H1 (cell line): ENCODE measurements at regions not wholly inside any gene's neighbourhood (a gene's known extent, or its start where the extent isn't known, plus 50 kb on each side); places are given as distances from the start of the nearest gene placed in this dataset.

Experiments used
- CTCF ChIA-PET: fragments of 300-600 bp; sonication (Branson Sonifier 250); formaldehyde crosslinking; loops from one replicate; lab custom pipeline; 2021; ENCODE audit not compliant: partially characterized antibody; lab: Charles Lee
- POLR2A ChIA-PET: fragments of 300-600 bp; sonication (Branson Sonifier 250); formaldehyde crosslinking; loops from one replicate; lab custom pipeline; 2021; ENCODE audit warnings: inconsistent platforms; ENCODE audit not compliant: partially characterized antibody; lab: Charles Lee
- DNase-seq, 2 experiments: peaks; one replicate each; pipeline versions ENCODE4 v3.0.0 to v3.0.0-alpha.2; 2010 to 2022; ENCODE audit warnings: low spot score in 2 of 2, low read depth in 1 of 2, mixed read lengths in 1 of 2
- FAIRE-seq: peaks from 2 replicates; lab custom pipeline; 2011; peaks lifted over from hg19 to GRCh38; lab: Jason Lieb, UNC
- H2AFZ ChIP-seq: 2 replicates; pipeline ENCODE4 v1.8.1; 2012; ENCODE audit warnings: low read length, inconsistent platforms
- H2AK5ac ChIP-seq: 2 replicates; pipeline ENCODE4 v1.6.1; 2013; ENCODE audit warnings: low read depth, low read length
- H2BK120ac ChIP-seq: replicated peaks from 2 replicates; pipeline ENCODE3; 2013; ENCODE audit warnings: low read depth, low read length, inconsistent platforms
- H2BK12ac ChIP-seq: 2 replicates; pipeline ENCODE4 v1.6.1; 2013; ENCODE audit warnings: low read depth, low read length
- H2BK15ac ChIP-seq: 2 replicates; pipeline ENCODE4 v1.6.1; 2013; ENCODE audit warnings: low read length
- H2BK20ac ChIP-seq: 2 replicates; pipeline ENCODE4 v1.6.1; 2013; ENCODE audit warnings: low read length
- H2BK5ac ChIP-seq: 2 replicates; pipeline ENCODE4 v1.6.1; 2013; ENCODE audit warnings: low read depth, low read length
- H3K14ac ChIP-seq: 2 replicates; pipeline ENCODE4 v1.6.1; 2013; ENCODE audit warnings: inconsistent platforms; ENCODE audit not compliant: insufficient read length
- H3K18ac ChIP-seq: 2 replicates; pipeline ENCODE4 v1.6.1; 2013; ENCODE audit warnings: low read length; ENCODE audit errors: extremely low read depth
- H3K23ac ChIP-seq: 2 replicates; pipeline ENCODE4 v1.6.1; 2013; ENCODE audit warnings: inconsistent platforms; ENCODE audit not compliant: insufficient read length
- H3K23me2 ChIP-seq: 2 replicates; pipeline ENCODE4 v1.6.1; 2013; ENCODE audit warnings: low read depth, low read length
- H3K27ac ChIP-seq: 2 replicates; pipeline ENCODE4 v1.6.1; 2011; ENCODE audit warnings: low read depth, low read length, inconsistent platforms
- H3K27me3 ChIP-seq, 4 experiments: replicated peaks in 1 of 4; 1 replicate in 1 of 4; 2 replicates in 3 of 4; pipeline versions ENCODE4 v1.6.1 to v1.8.1; 2011 to 2013; ENCODE audit warnings: low read length in 3 of 4, mild to moderate bottlenecking in 3 of 4, inconsistent platforms in 2 of 4, mixed read lengths in 2 of 4, moderate library complexity in 1 of 4; ENCODE audit not compliant: control insufficient read depth in 3 of 4, insufficient read depth in 3 of 4; ENCODE audit errors: extremely low read depth in 1 of 4
- H3K36me3 ChIP-seq, 4 experiments: 2 replicates each; pipeline versions ENCODE4 v1.6.1 to v1.8.1; 2011 to 2013; ENCODE audit warnings: mild to moderate bottlenecking in 4 of 4, low read length in 3 of 4, moderate library complexity in 2 of 4, control low read depth in 1 of 4, inconsistent platforms in 1 of 4; ENCODE audit not compliant: insufficient read depth in 4 of 4, control insufficient read depth in 2 of 4
- H3K4ac ChIP-seq: replicated peaks from 2 replicates; pipeline ENCODE3; 2013; ENCODE audit warnings: low read length, low read depth, mixed read lengths, inconsistent platforms; ENCODE audit not compliant: insufficient read length
- H3K4me1 ChIP-seq, 4 experiments: replicated peaks in 1 of 4; 1 replicate in 1 of 4; 2 replicates in 3 of 4; pipeline versions ENCODE4 v1.6.1 to v1.8.1; 2011 to 2013; ENCODE audit warnings: low read length in 3 of 4, inconsistent platforms in 2 of 4, mixed read lengths in 1 of 4; ENCODE audit not compliant: insufficient read depth in 4 of 4, control insufficient read depth in 3 of 4
- H3K4me2 ChIP-seq, 2 experiments: 2 replicates each; pipeline versions ENCODE4 v1.6.1 to v1.8.1; 2011 to 2013; ENCODE audit warnings: low read depth in 2 of 2, low read length in 2 of 2, control low read depth in 1 of 2, inconsistent platforms in 1 of 2, mild to moderate bottlenecking in 1 of 2; ENCODE audit not compliant: insufficient read depth in 1 of 2
- H3K4me3 ChIP-seq, 4 experiments: fragments of 200-600, 300-600 bp in 1 of 4; sonication (generic), shearing (Covaris generic), sonication (Bioruptor Twin) in 1 of 4; 2 replicates each; pipeline versions ENCODE4 v1.5.1 to v1.8.1; 2011 to 2016; ENCODE audit warnings: low read length in 4 of 4, low read depth in 3 of 4, control low read depth in 2 of 4, inconsistent platforms in 2 of 4, mild to moderate bottlenecking in 2 of 4, mixed read lengths in 1 of 4, moderate library complexity in 1 of 4; ENCODE audit not compliant: insufficient read depth in 2 of 4; ENCODE audit errors: extremely low read depth in 1 of 4
- H3K56ac ChIP-seq: replicated peaks from 2 replicates; pipeline ENCODE3; 2013; ENCODE audit warnings: low read depth, mild to moderate bottlenecking, mixed read lengths, low read length, inconsistent platforms; ENCODE audit not compliant: insufficient read length
- H3K79me1 ChIP-seq: 2 replicates; pipeline ENCODE4 v1.6.1; 2013; ENCODE audit warnings: low read depth, low read length, control low read depth
- H3K79me2 ChIP-seq, 2 experiments: 2 replicates each; pipeline versions ENCODE4 v1.6.1 to v1.8.1; 2012 to 2013; ENCODE audit warnings: low read length in 2 of 2, mild to moderate bottlenecking in 2 of 2, inconsistent platforms in 1 of 2; ENCODE audit not compliant: insufficient read depth in 2 of 2, control insufficient read depth in 1 of 2
- H3K9ac ChIP-seq, 4 experiments: replicated peaks in 1 of 4; 1 replicate in 1 of 4; 2 replicates in 3 of 4; pipeline versions ENCODE4 v1.6.1 to v1.8.1; 2011 to 2013; ENCODE audit warnings: low read depth in 3 of 4, low read length in 3 of 4, control low read depth in 2 of 4, mild to moderate bottlenecking in 2 of 4, moderate library complexity in 2 of 4, inconsistent platforms in 1 of 4; ENCODE audit errors: extremely low read depth in 1 of 4
- H3K9me3 ChIP-seq, 2 experiments: 2 replicates each; pipeline versions ENCODE4 v1.6.1 to v1.8.1; 2012 to 2013; ENCODE audit warnings: mild to moderate bottlenecking in 2 of 2, moderate library complexity in 2 of 2, control low read depth in 1 of 2, inconsistent platforms in 1 of 2, low read depth in 1 of 2, low read length in 1 of 2, mixed read lengths in 1 of 2; ENCODE audit not compliant: insufficient read depth in 2 of 2
- H4K20me1 ChIP-seq, 2 experiments: replicated peaks in 1 of 2; 2 replicates each; pipeline versions ENCODE3 to v1.8.1; 2011 to 2013; ENCODE audit warnings: inconsistent platforms in 2 of 2, low read length in 2 of 2, mild to moderate bottlenecking in 1 of 2; ENCODE audit not compliant: insufficient read depth in 2 of 2, control insufficient read depth in 1 of 2
- H4K5ac ChIP-seq: 2 replicates; pipeline ENCODE4 v1.6.1; 2013; ENCODE audit warnings: low read length, low read depth, mixed read lengths, inconsistent platforms; ENCODE audit not compliant: insufficient read length
- H4K8ac ChIP-seq: 2 replicates; pipeline ENCODE4 v1.8.0; 2013; ENCODE audit warnings: mild to moderate bottlenecking, moderate library complexity, low read length, inconsistent platforms; ENCODE audit not compliant: insufficient read depth; ENCODE audit errors: extremely low read depth
- H4K91ac ChIP-seq: replicated peaks from 2 replicates; pipeline ENCODE3; 2013; ENCODE audit warnings: low read length, mixed read lengths, inconsistent platforms; ENCODE audit not compliant: insufficient read length
- BRCA1 ChIP-seq: IDR thresholded peaks from 2 replicates; pipeline ENCODE4 v1.6.1; 2012; ENCODE audit warnings: low read depth, low read length, improper control_type of control experiment
- E2F6 ChIP-seq: IDR thresholded peaks from 2 replicates; pipeline ENCODE4 v1.6.1; 2012; ENCODE audit warnings: inconsistent platforms
- EGR1 ChIP-seq: IDR thresholded peaks from 2 replicates; pipeline ENCODE4 v1.6.1; 2011; ENCODE audit warnings: low read depth, low read length, borderline replicate concordance
- SUZ12 ChIP-seq: fragments of 200-600 bp; sonication (generic); IDR thresholded peaks from 2 replicates; pipeline ENCODE4 v1.6.1; 2012; ENCODE audit warnings: mild to moderate bottlenecking, inconsistent platforms, low read length, moderate library complexity, mixed read lengths
- WGBS, 2 experiments: shearing (Covaris generic) in 1 of 2; methylation state at CpG; one replicate each; pipeline versions ENCODE4 v1.1.6 to v1.1.7; 2013 to 2015; ENCODE audit warnings: low lambda C conversion rate in 2 of 2, mixed read lengths in 2 of 2, inconsistent platforms in 1 of 2, low coverage in 1 of 2, missing lambda C conversion rate in 1 of 2; ENCODE audit not compliant: insufficient replicate concordance in 2 of 2, insufficient coverage in 1 of 2, insufficient read length in 1 of 2; ENCODE audit errors: extremely low coverage in 1 of 2, missing lambda C conversion rate in 1 of 2; 5-methylcytosine and 5-hydroxymethylcytosine counted together

- no peaks in the 10 kb centered on the region for H3K27me3 ChIP-seq
- H3K4me2 ChIP-seq, result no peak overlapping the region
- H2AK5ac ChIP-seq, result no peak overlapping the region
- H3K23me2 ChIP-seq, result no peaks in the 10 kb centered on the region
- peaks cover 0 to 3% (median under 1%) of the 10 kb centered on the region in 4 experiments; a peak in 4 of 7 replicates for H3K4me1 ChIP-seq
- H2BK15ac ChIP-seq, result no peak overlapping the region
- no peak overlapping the region for H3K4me3 ChIP-seq
- ChIA-PET POLR2A (no interaction called here), CTCF (interaction anchor here (1.0 kb wide), 1 partner anchor 491 kb away, joined by 3 read pairs; no protein-coding TSS in a partner anchor)
- H3K9ac ChIP-seq, result no peak overlapping the region
- H2BK12ac ChIP-seq, result no peak overlapping the region
- H3K23ac ChIP-seq, result no peak overlapping the region
- H3K56ac ChIP-seq, result no peak overlapping the region
- no peaks in the 10 kb centered on the region for H3K79me2 ChIP-seq
- TF ChIP-seq BRCA1 (no peak), SUZ12 (no peak), E2F6 (no peak), EGR1 (no peak)
- H3K4ac ChIP-seq, result no peak overlapping the region
- no peaks in the 10 kb centered on the region for H3K79me1 ChIP-seq
- H2BK5ac ChIP-seq, result no peak overlapping the region
- H2AFZ ChIP-seq, result no peak overlapping the region
- H3K9me3 ChIP-seq, result 0 out of 4 replicates have a peak, but pooled peaks cover 1 to 4% of the 10 kb centered on the region in 2 experiments
- H2BK120ac ChIP-seq, result no peak overlapping the region
- H4K5ac ChIP-seq, result no peak overlapping the region
- H3K36me3 ChIP-seq, result no peaks in the 10 kb centered on the region
- DNase-seq (no peak), FAIRE-seq (no peak)
- no peak overlapping the region for H3K18ac ChIP-seq
- no peak overlapping the region for H3K27ac ChIP-seq
- no peaks in the 10 kb centered on the region for H4K20me1 ChIP-seq
- H4K91ac ChIP-seq, result no peak overlapping the region
- H3K14ac ChIP-seq, result no peak overlapping the region
- H2BK20ac ChIP-seq, result no peak overlapping the region
- WGBS, 2 experiments, result 98% methylated on average over 2 of the region's 2 CpGs; no CpG with 5 or more reads in 1 of the 2 experiments
- no peak overlapping the region for H4K8ac ChIP-seq
Observed at GRCh38 chr16:9518581-9518980, 427.1 kb downstream of the HAPSTR1 start.
